GM18873 (cell line): ENCODE measurements at regions not wholly inside any gene's neighbourhood (a gene's known extent, or its start where the extent isn't known, plus 50 kb on each side); places are given as distances from the start of the nearest gene placed in this dataset.
"Not testable (repeated sequence)": the region's sequence is repeated elsewhere in the genome, so short reads cannot be mapped to it uniquely, and the experiment has no call there.

ENCODE experiments used
- ATAC-seq: cut with Tn5 transposase; IDR thresholded peaks from one replicate; pipeline ENCODE4 v1.9.1; 2021; ENCODE audit warnings: mild to moderate bottlenecking, moderate library complexity, moderate number of reproducible peaks; ENCODE audit not compliant: unreplicated experiment, low FRiP score

DNA sequence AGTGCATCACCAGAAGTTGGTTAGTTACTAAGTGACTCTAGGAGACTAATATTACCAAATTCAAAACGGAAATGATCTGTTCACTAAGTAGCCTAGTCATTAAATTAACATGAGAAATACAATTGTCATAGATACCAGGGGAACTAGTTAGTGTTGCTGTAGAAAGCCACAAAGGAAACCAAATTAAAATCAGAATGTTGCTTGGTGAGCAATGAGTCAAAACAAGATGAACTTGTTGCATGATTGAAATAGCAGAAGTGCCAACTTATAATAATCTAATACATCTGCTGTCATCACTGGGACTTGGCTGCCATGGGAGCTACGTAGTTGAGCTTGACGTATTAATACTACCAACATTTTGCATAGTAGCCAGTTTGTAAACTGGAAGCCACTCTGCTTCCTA is 458.1 kb downstream of the DIPK2A start:
- ATAC-seq, result peak; percentile 91

DNA sequence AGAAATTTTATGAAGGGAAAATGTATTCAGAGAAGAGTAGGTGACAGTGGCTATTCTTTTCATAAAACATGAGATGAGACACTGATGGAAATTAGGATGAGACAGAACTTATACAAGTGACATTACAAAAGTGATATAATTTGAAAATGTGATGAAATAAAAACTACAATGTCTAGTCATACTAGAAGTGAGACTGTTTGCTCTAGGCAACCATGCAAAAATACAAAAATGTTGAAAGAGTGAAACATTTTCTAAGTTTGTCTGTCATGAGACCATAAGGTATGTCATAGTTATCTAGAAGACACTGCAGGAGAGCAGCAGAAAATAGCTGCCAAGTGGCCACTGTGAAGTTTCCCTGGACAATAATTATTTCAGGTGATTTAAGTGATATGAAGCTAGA is 459.5 kb downstream of the DIPK2A start:
- ATAC-seq, result no peak

DNA sequence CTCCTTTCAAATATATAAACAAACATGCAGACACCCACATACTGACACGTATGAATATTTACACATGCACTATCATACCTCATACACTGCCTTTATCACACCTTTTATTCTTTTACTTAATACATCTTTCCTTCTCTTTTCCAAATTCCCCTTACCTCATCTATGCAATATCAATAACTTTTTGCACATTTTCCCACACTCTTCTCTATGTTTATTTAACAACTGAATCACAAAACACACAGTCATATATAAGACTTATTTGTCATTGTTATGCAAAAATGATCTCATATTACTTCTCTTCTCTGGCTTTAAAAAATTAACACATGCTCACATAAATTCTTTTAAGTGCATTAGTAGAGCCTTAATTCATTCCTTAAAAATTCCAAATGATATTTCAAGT is 461.4 kb downstream of the DIPK2A start:
- no peak for ATAC-seq

- peak; percentile 61 for ATAC-seq
These were observed 466.4 kb downstream of the DIPK2A start for GRCh38 chr3:144437989-144438388.

DNA sequence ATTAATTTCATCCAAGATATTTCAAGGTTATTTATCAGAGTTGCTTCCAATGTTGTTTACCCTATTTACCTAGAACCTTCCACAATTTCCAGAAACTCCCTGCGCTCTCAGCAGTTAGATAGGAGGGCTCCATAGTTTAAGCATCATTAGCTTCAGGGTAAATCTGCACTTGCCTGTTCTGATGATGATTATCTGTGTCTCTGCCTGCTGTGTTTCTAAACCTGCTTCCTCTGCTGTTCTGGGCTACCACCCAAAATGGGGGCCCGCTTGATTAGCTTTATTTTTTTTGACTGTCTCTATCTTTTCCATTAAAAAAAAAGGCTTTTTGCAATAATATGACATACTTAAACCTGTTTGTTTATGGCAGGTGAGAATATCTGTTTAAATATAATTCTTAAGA is 472.4 kb downstream of the DIPK2A start:
- ATAC-seq, result no peak

- ATAC-seq, result no peak
These were observed 472.9 kb downstream of the DIPK2A start for GRCh38 chr3:144444546-144444945.

- ATAC-seq, result no peak
These were observed 484.3 kb downstream of the DIPK2A start for GRCh38 chr3:144455841-144456440.

GRCh38 chr3:144457758-144458157 is 486.1 kb downstream of the DIPK2A start:
- ATAC-seq, result no peak

GRCh38 chr3:144458283-144458682 is 486.7 kb downstream of the DIPK2A start:
- no peak for ATAC-seq

- no peak for ATAC-seq
These were observed 490.7 kb downstream of the DIPK2A start for GRCh38 chr3:144462337-144462736.

DNA sequence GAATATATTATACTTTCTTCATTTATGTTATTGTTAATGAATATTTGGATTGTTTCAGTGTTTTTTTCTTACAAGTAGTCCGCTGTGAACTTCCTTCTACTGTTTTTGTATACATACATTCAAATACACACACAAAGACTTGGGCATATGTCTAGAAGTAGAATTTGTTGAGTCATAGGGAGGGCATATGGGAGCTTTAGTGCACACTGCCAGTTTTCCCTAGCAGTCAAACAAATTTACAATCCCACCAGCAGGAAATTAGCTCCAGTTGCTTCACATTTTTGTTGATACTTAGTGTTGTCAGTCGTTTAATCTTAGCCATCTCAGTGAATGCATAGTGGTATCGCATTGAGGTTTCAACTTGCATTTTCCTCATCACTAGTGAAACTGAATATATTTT is 492.3 kb downstream of the DIPK2A start:
- no peak for ATAC-seq

DNA sequence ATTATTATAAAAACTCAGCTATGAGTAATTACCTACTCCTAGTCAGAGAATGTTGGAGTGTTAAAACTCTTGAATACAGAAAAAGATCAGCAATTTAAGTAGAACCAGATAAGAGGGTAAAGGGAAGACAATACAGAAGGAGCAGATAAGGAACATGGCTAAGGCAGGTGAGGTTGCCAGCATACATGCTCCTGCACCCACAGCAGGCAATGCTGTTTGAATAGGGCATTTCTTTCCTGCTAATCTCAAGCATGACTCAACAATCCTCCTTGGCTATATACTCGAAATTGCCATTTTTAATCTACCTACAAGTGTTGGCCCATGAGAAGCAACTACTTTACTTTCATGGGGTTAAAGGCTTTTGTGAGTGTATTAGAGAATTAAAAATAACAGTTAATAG is 494.5 kb downstream of the DIPK2A start:
- ATAC-seq, result no peak

- ATAC-seq, result no peak
These were observed 494.9 kb downstream of the DIPK2A start for GRCh38 chr3:144466540-144466939.

- ATAC-seq, result no peak
These were observed 499.0 kb downstream of the DIPK2A start for GRCh38 chr3:144470666-144471065.

DNA sequence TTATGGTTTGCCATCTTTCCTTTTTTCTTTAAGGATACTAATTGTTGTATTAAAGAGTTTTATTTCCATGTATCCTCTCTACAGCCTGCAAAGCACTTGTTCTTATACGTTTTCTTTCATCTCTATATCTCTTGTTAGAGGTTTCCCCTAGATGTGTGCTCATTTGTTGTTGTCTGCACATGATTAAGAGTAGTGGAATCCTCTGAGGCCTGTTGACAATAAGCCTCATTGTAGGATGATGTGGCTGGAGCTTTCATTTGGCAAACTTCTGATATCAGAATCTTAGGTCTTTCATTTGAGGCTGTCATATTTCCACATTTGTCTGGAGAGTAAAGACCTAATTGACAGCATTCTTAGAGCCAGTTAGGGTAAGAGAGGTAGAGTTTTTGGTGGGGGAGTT is 506.0 kb downstream of the DIPK2A start:
- no peak for ATAC-seq

- ATAC-seq, result no peak
These were observed 508.8 kb downstream of the DIPK2A start for GRCh38 chr3:144480416-144480919.

DNA sequence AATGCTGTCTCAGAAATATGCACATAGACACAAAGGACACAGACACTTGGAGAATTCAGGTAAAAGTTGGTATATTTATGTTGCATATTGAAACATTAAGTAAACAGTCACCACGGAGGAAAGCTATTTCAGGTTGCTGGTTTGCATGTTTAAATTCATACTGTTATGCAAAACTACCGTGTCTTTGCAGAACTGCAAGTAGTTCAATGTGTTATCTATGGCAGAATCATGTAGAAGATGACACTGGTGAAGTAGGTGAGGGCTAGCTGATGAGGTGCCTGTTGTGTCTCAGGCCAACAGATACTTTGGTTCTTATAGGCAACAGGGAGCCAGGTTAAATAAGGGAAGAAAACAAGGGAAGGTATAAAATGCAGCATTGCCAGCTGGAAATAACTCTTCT is 511.3 kb downstream of the DIPK2A start:
- ATAC-seq, result no peak

- no peak for ATAC-seq
These were observed 515.4 kb downstream of the DIPK2A start for GRCh38 chr3:144487011-144487410.

GRCh38 chr3:144488927-144489326 is 517.3 kb downstream of the DIPK2A start:
- no peak for ATAC-seq

- no peak for ATAC-seq
These were observed 519.7 kb downstream of the DIPK2A start for GRCh38 chr3:144491333-144491732.

GRCh38 chr3:144494651-144495050 is 523.0 kb downstream of the DIPK2A start:
- ATAC-seq, result not testable (repeated sequence)

GRCh38 chr3:144496141-144496835 is 524.7 kb downstream of the DIPK2A start:
- ATAC-seq, result no peak
